ENCODE measurements at regions not wholly inside any gene's neighbourhood (a gene's known extent, or its start where the extent isn't known, plus 50 kb on each side); places are given as distances from the start of the nearest gene placed in this dataset.

DNA sequence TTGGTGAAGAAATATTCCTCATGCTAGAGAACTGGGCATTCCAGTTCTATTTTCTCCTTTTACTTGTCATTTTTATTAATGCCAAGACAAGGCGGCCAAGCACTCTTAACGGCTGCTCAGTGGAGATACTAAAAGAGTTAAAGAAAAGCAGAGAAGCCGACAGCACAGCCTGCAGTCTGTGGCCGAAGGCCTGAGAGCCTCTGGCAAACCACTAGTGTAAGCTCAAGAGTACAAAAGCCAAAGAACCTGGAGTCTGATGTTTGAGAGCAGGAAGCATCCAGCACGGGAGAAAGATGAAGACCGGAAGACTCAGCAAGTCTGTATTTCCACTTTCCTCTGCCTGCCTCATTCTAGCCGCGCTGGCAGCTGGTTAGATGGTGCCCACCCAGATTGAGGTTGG lies 167.1 kb upstream of the FUT9 start:
- Histone ChIP-seq H3K9ac (ENCODE audit: low read length) (no peak overlapping the region), H3K4me3 (ENCODE audit: low read length) (no peak overlapping the region), H3K36me3 (ENCODE audit: insufficient read depth, low read length) (no peaks in the 10 kb centered on the region), H3K9me2 (ENCODE audit: insufficient read depth, low read length) (no peaks in the 10 kb centered on the region), H3K9me3 (ENCODE audit: low read length) (no peaks in the 10 kb centered on the region), H2AFZ (ENCODE audit: low read depth, low read length) (no peak overlapping the region), H3K27ac (ENCODE audit: low read length) (no peak overlapping the region), H3F3A (ENCODE audit: insufficient read depth, low read length, poor library complexity, severe bottlenecking) (peaks cover 6% of the 10 kb centered on the region), H3K4me2 (ENCODE audit: low read length) (no peak overlapping the region), H3K79me2 (replicated peaks; ENCODE audit: insufficient read depth, low read length) (no peaks in the 10 kb centered on the region), H3K27me3 (ENCODE audit: insufficient read depth, low read depth, low read length) (no peaks in the 10 kb centered on the region), H4K20me1 (ENCODE audit: insufficient read depth) (no peaks in the 10 kb centered on the region)
- no peak for TF ChIP-seq EP300 (conservative IDR thresholded peaks at IDR 0.05; ENCODE audit: poor library complexity, severe bottlenecking)

DNA sequence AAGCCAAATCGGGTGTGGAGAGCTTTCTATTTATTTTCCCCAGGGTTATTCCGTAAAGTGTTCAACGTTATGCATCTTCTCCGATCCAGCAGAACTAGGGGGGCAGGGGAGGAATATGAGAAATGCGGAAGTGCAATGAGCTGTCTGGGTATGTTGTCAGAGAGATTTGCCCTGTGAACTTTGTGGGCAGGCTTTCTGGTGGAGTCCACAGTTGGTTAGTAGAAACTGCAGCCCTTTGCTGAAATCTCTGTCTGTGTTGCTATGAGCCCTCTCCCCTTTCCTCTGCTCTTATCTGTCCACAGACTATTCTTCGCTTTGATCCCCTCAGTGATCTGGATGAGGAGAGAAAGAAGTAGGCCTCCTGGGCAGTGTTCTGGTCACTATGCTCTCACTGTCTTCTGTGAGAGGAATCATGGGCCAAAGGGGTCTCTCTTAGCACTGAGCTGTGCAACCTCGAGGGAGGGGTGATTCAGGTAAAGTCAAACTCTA lies 158.9 kb upstream of the FUT9 start:
- no peak overlapping the region for H2AFZ ChIP-seq (ENCODE audit: low read depth, low read length)
- H3K27me3 ChIP-seq (ENCODE audit: insufficient read depth, low read depth, low read length): no peaks in the 10 kb centered on the region
- no peaks in the 10 kb centered on the region for H3K36me3 ChIP-seq (ENCODE audit: insufficient read depth, low read length)
- no peaks in the 10 kb centered on the region for H3K9me3 ChIP-seq (ENCODE audit: low read length)
- no peak overlapping the region for H3K4me2 ChIP-seq (ENCODE audit: low read length)
- H3K79me2 ChIP-seq (replicated peaks; ENCODE audit: insufficient read depth, low read length): no peaks in the 10 kb centered on the region
- H3K27ac ChIP-seq (ENCODE audit: low read length): no peak overlapping the region
- no peaks in the 10 kb centered on the region for H3F3A ChIP-seq (ENCODE audit: insufficient read depth, low read length, poor library complexity, severe bottlenecking)
- no peak overlapping the region for H3K9ac ChIP-seq (ENCODE audit: low read length)
- no peaks in the 10 kb centered on the region for H3K9me2 ChIP-seq (ENCODE audit: insufficient read depth, low read length)
- TF ChIP-seq SMC3 (conservative IDR thresholded peaks at IDR 0.05; ENCODE audit: poor library complexity): no peak
- no peak for TF ChIP-seq POLR2AphosphoS5 (IDR thresholded peaks at IDR 0.05)
- no peak for TF ChIP-seq RAD21 (conservative IDR thresholded peaks at IDR 0.05)
- TF ChIP-seq, protein P1, sequence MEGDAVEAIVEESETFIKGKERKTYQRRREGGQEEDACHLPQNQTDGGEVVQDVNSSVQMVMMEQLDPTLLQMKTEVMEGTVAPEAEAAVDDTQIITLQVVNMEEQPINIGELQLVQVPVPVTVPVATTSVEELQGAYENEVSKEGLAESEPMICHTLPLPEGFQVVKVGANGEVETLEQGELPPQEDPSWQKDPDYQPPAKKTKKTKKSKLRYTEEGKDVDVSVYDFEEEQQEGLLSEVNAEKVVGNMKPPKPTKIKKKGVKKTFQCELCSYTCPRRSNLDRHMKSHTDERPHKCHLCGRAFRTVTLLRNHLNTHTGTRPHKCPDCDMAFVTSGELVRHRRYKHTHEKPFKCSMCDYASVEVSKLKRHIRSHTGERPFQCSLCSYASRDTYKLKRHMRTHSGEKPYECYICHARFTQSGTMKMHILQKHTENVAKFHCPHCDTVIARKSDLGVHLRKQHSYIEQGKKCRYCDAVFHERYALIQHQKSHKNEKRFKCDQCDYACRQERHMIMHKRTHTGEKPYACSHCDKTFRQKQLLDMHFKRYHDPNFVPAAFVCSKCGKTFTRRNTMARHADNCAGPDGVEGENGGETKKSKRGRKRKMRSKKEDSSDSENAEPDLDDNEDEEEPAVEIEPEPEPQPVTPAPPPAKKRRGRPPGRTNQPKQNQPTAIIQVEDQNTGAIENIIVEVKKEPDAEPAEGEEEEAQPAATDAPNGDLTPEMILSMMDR (IDR thresholded peaks at IDR 0.05; ENCODE audit: poor library complexity, severe bottlenecking): no peak
- TF ChIP-seq EP300 (conservative IDR thresholded peaks at IDR 0.05; ENCODE audit: poor library complexity, severe bottlenecking): no peak
- TF ChIP-seq TAF1 (IDR thresholded peaks at IDR 0.05; ENCODE audit: low read depth): no peak
- no peak for TF ChIP-seq EZH2 (IDR thresholded peaks at IDR 0.05; ENCODE audit: borderline replicate concordance, insufficient read depth, low read length, poor library complexity, severe bottlenecking)
- TF ChIP-seq MXI1 (conservative IDR thresholded peaks at IDR 0.05; ENCODE audit: poor library complexity, severe bottlenecking): no peak
- TF ChIP-seq, protein P2, sequence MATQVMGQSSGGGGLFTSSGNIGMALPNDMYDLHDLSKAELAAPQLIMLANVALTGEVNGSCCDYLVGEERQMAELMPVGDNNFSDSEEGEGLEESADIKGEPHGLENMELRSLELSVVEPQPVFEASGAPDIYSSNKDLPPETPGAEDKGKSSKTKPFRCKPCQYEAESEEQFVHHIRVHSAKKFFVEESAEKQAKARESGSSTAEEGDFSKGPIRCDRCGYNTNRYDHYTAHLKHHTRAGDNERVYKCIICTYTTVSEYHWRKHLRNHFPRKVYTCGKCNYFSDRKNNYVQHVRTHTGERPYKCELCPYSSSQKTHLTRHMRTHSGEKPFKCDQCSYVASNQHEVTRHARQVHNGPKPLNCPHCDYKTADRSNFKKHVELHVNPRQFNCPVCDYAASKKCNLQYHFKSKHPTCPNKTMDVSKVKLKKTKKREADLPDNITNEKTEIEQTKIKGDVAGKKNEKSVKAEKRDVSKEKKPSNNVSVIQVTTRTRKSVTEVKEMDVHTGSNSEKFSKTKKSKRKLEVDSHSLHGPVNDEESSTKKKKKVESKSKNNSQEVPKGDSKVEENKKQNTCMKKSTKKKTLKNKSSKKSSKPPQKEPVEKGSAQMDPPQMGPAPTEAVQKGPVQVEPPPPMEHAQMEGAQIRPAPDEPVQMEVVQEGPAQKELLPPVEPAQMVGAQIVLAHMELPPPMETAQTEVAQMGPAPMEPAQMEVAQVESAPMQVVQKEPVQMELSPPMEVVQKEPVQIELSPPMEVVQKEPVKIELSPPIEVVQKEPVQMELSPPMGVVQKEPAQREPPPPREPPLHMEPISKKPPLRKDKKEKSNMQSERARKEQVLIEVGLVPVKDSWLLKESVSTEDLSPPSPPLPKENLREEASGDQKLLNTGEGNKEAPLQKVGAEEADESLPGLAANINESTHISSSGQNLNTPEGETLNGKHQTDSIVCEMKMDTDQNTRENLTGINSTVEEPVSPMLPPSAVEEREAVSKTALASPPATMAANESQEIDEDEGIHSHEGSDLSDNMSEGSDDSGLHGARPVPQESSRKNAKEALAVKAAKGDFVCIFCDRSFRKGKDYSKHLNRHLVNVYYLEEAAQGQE (IDR thresholded peaks at IDR 0.05; ENCODE audit: borderline replicate concordance): no peak
- H4K20me1 ChIP-seq (ENCODE audit: insufficient read depth): no peaks in the 10 kb centered on the region
- H3K4me3 ChIP-seq (ENCODE audit: low read length): no peak overlapping the region

DNA sequence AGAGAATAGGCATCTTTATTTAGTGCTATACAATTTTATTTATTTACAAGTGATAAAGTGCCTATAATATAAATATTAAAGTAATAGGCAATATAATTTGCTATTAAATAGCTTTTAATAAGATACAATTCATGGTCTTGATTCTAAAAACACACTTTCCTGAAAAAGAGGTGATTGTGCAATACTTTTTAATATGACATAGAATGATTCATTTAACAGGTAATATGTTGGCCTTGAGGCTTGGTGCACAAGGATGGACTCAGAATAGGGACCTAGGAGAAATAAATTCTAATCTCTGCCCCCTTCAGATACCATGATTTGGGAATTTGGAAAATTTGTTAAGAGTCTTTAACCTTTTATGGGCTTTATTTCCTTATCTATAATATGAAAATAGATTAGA lies 149.9 kb upstream of the FUT9 start:
- Histone ChIP-seq H3K9me2 (ENCODE audit: insufficient read depth, low read length) (no peaks in the 10 kb centered on the region), H3K27ac (ENCODE audit: low read length) (no peak overlapping the region), H4K20me1 (ENCODE audit: insufficient read depth) (no peaks in the 10 kb centered on the region), H3K27me3 (ENCODE audit: insufficient read depth, low read depth, low read length) (no peaks in the 10 kb centered on the region), H2AFZ (ENCODE audit: low read depth, low read length) (no peak overlapping the region), H3K79me2 (replicated peaks; ENCODE audit: insufficient read depth, low read length) (no peaks in the 10 kb centered on the region), H3F3A (ENCODE audit: insufficient read depth, low read length, poor library complexity, severe bottlenecking) (no peaks in the 10 kb centered on the region), H3K9me3 (ENCODE audit: low read length) (no peaks in the 10 kb centered on the region), H3K36me3 (ENCODE audit: insufficient read depth, low read length) (no peaks in the 10 kb centered on the region), H3K4me2 (ENCODE audit: low read length) (no peak overlapping the region), H3K4me3 (ENCODE audit: low read length) (no peak overlapping the region), H3K9ac (ENCODE audit: low read length) (no peak overlapping the region)
- TF ChIP-seq MXI1 (conservative IDR thresholded peaks at IDR 0.05; ENCODE audit: poor library complexity, severe bottlenecking): no peak
- TF ChIP-seq, protein P1 (IDR thresholded peaks at IDR 0.05; ENCODE audit: poor library complexity, severe bottlenecking): no peak
